Skeletal muscle satellite cell (primary cell): ENCODE measurements at regions not wholly inside any gene's neighbourhood (a gene's known extent, or its start where the extent isn't known, plus 50 kb on each side); places are given as distances from the start of the nearest gene placed in this dataset.

Experiments used
- H3K27me3 ChIP-seq: 2 replicates; pipeline ENCODE4 v1.7.0; 2013; ENCODE audit warnings: low read length; ENCODE audit not compliant: control insufficient read depth, insufficient read depth
- H3K36me3 ChIP-seq: 2 replicates; pipeline ENCODE4 v1.7.0; 2013; ENCODE audit warnings: mild to moderate bottlenecking, control low read depth, low read length; ENCODE audit not compliant: insufficient read depth
- H3K4me1 ChIP-seq: 2 replicates; pipeline ENCODE4 v1.7.0; 2013; ENCODE audit warnings: low read length; ENCODE audit not compliant: control insufficient read depth, insufficient read depth
- H3K4me2 ChIP-seq: 2 replicates; pipeline ENCODE4 v1.7.0; 2013; ENCODE audit warnings: mild to moderate bottlenecking, low read length
- H3K4me3 ChIP-seq: 2 replicates; pipeline ENCODE4 v1.7.0; 2013; ENCODE audit warnings: low read length
- H3K9ac ChIP-seq: 2 replicates; pipeline ENCODE4 v1.7.0; 2013; ENCODE audit warnings: mild to moderate bottlenecking, low read depth, low read length, moderate library complexity
- H3K9me3 ChIP-seq: replicated peaks from 2 replicates; pipeline ENCODE4 v1.7.0; 2013; ENCODE audit warnings: mild to moderate bottlenecking, control low read depth, low read length

DNA sequence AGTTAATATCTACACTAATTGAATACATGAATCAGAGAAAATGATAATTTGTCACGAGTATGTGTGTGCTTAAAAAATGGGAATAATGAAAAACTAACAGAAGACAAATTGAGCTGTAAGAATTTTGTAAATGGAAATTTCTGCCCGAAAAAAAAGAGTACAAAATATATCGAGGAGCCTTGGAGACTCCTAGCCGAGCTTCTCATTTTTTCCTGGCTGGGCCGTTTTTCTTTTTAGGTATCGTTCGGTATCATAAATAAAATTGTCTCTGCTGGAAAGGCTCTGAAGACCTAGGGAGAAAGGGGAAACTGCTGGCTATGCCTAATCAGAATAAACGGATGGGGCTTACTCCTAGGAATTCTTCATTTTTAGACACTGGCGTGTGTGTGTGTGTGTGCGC, 227.2 kb upstream of the RAG2 start:
- Histone ChIP-seq H3K9me3 (no peaks in the 10 kb centered on the region), H3K9ac (no peak overlapping the region), H3K4me1 (no peaks in the 10 kb centered on the region), H3K27me3 (no peaks in the 10 kb centered on the region), H3K36me3 (no peaks in the 10 kb centered on the region), H3K4me3 (no peak overlapping the region), H3K4me2 (no peak overlapping the region)

DNA sequence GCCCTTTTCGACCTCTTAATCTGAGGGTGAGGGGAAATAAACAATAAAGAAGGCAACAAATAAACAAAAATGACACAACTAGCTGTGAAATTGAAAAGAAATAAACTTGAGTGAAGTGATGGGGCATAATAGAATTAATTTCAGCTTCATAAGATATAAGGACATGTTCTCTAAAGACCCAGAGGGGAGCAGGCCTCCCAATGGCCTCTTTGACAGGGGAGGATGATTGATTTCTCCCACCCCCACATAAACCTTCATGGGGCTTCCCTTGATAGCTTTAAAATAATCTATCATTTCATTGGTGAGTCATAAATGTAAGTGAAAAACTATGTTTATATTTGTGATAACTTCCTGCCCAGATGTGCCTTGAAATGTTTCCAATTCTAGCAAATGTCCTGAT, 226.3 kb upstream of the RAG2 start:
- Histone ChIP-seq H3K36me3 (no peaks in the 10 kb centered on the region), H3K9me3 (no peaks in the 10 kb centered on the region), H3K4me3 (no peak overlapping the region), H3K9ac (no peak overlapping the region), H3K27me3 (no peaks in the 10 kb centered on the region), H3K4me2 (no peak overlapping the region), H3K4me1 (no peaks in the 10 kb centered on the region)

GRCh38 chr11:36822829-36823228, 224.8 kb upstream of the RAG2 start:
- no peaks in the 10 kb centered on the region for H3K9me3 ChIP-seq
- no peak overlapping the region for H3K4me3 ChIP-seq
- H3K9ac ChIP-seq, result no peak overlapping the region
- H3K27me3 ChIP-seq, result no peaks in the 10 kb centered on the region
- H3K36me3 ChIP-seq, result no peaks in the 10 kb centered on the region
- H3K4me1 ChIP-seq, result no peaks in the 10 kb centered on the region
- H3K4me2 ChIP-seq, result no peak overlapping the region

GRCh38 chr11:36818410-36818809, 220.4 kb upstream of the RAG2 start:
- no peaks in the 10 kb centered on the region for H3K9me3 ChIP-seq
- H3K36me3 ChIP-seq, result no peaks in the 10 kb centered on the region
- no peak overlapping the region for H3K9ac ChIP-seq
- no peak overlapping the region for H3K4me3 ChIP-seq
- H3K4me1 ChIP-seq, result no peaks in the 10 kb centered on the region
- H3K4me2 ChIP-seq, result no peak overlapping the region
- H3K27me3 ChIP-seq, result no peaks in the 10 kb centered on the region

- no peaks in the 10 kb centered on the region for H3K4me1 ChIP-seq
- H3K36me3 ChIP-seq, result no peaks in the 10 kb centered on the region
- no peak overlapping the region for H3K4me3 ChIP-seq
- no peak overlapping the region for H3K9ac ChIP-seq
- H3K4me2 ChIP-seq, result no peak overlapping the region
- H3K9me3 ChIP-seq, result no peaks in the 10 kb centered on the region
- H3K27me3 ChIP-seq, result no peaks in the 10 kb centered on the region
These were observed 219.4 kb upstream of the RAG2 start for GRCh38 chr11:36817336-36817965.

DNA sequence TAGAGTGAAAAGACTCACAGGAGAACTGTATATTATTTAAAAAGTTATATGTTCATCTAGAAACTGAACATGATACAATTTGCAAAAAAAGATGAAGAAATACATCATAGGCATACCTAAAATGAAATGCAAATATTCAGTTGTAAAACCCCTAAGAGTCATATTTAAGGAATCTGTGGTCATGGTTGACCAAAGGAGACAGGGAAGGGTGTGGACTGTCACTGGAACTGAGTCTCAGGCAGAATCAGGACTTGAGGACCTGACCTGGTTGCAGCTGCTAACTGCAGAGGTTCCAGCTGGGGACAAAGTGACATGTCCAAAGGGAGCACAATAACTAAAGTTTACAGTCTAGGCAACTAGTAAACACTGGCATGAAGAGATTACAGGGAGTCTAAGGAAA, 211.3 kb upstream of the RAG2 start:
- Histone ChIP-seq H3K9me3 (no peaks in the 10 kb centered on the region), H3K27me3 (no peaks in the 10 kb centered on the region), H3K4me1 (no peaks in the 10 kb centered on the region), H3K4me3 (no peak overlapping the region), H3K36me3 (no peaks in the 10 kb centered on the region), H3K9ac (no peak overlapping the region), H3K4me2 (no peak overlapping the region)

- Histone ChIP-seq H3K4me2 (no peak overlapping the region), H3K4me1 (no peaks in the 10 kb centered on the region), H3K9me3 (no peaks in the 10 kb centered on the region), H3K27me3 (no peaks in the 10 kb centered on the region), H3K4me3 (no peak overlapping the region), H3K9ac (no peak overlapping the region), H3K36me3 (no peaks in the 10 kb centered on the region)
These were observed 209.8 kb upstream of the RAG2 start for GRCh38 chr11:36807871-36808270.

- H3K36me3 ChIP-seq, result no peaks in the 10 kb centered on the region
- no peaks in the 10 kb centered on the region for H3K4me1 ChIP-seq
- H3K27me3 ChIP-seq, result no peaks in the 10 kb centered on the region
- H3K9ac ChIP-seq, result no peak overlapping the region
- no peaks in the 10 kb centered on the region for H3K9me3 ChIP-seq
- no peak overlapping the region for H3K4me3 ChIP-seq
- H3K4me2 ChIP-seq, result no peak overlapping the region
These were observed 205.0 kb upstream of the RAG2 start for GRCh38 chr11:36803084-36803483.

GRCh38 chr11:36792996-36793914, 195.2 kb upstream of the RAG2 start:
- Histone ChIP-seq H3K27me3 (peaks cover 10% of the 10 kb centered on the region), H3K4me3 (no peak overlapping the region), H3K9me3 (no peaks in the 10 kb centered on the region), H3K9ac (no peak overlapping the region), H3K4me1 (no peaks in the 10 kb centered on the region), H3K36me3 (no peaks in the 10 kb centered on the region), H3K4me2 (no peak overlapping the region)

GRCh38 chr11:36791957-36792356, 193.9 kb upstream of the RAG2 start:
- Histone ChIP-seq H3K4me3 (no peak overlapping the region), H3K36me3 (no peaks in the 10 kb centered on the region), H3K4me2 (no peak overlapping the region), H3K27me3 (peaks cover 10% of the 10 kb centered on the region), H3K9ac (no peak overlapping the region), H3K9me3 (no peaks in the 10 kb centered on the region), H3K4me1 (no peaks in the 10 kb centered on the region)

GRCh38 chr11:36790526-36790925, 192.5 kb upstream of the RAG2 start:
- Histone ChIP-seq H3K4me2 (no peak overlapping the region), H3K4me1 (no peaks in the 10 kb centered on the region), H3K9ac (no peak overlapping the region), H3K9me3 (no peaks in the 10 kb centered on the region), H3K4me3 (no peak overlapping the region), H3K27me3 (peaks cover 8% of the 10 kb centered on the region), H3K36me3 (no peaks in the 10 kb centered on the region)

GRCh38 chr11:36783808-36784207, 185.8 kb upstream of the RAG2 start:
- H3K4me2 ChIP-seq, result no peak overlapping the region
- H3K4me1 ChIP-seq, result no peaks in the 10 kb centered on the region
- H3K36me3 ChIP-seq, result no peaks in the 10 kb centered on the region
- no peak overlapping the region for H3K9ac ChIP-seq
- H3K4me3 ChIP-seq, result no peak overlapping the region
- H3K9me3 ChIP-seq, result no peaks in the 10 kb centered on the region
- H3K27me3 ChIP-seq, result no peaks in the 10 kb centered on the region
